ENCODE measurements at regions not wholly inside any gene's neighbourhood (a gene's known extent, or its start where the extent isn't known, plus 50 kb on each side); places are given as distances from the start of the nearest gene placed in this dataset.

DNA sequence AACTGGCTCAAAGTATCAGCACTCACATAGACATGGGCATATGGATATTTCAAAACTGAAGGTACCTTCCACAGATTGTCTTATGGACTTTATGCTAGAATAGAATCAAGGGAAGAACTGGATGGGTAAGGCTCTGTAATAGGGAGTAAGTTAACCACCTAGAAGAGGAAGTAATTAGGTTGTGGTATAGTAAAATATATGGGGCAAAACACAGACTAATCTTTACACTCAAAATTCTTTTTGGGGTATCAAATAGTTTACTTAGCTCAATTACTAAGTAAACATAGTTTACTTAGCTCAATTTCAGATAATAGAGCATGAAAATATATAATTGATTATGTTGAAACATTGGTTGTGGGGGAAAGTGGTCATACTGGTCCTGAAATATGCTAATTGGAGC lies 94.2 kb upstream of the ATXN1 start:
- POLR2A ChIA-PET = no interaction called here
- no peak for DNase-seq (ENCODE audit: low spot score)
- no peaks in the 10 kb centered on the region for H3K4me1 ChIP-seq (ENCODE audit: insufficient read depth, low read length, poor library complexity, severe bottlenecking)
- TF ChIP-seq EZH2phosphoT487 (IDR thresholded peaks at IDR 0.05; ENCODE audit: borderline replicate concordance, low read depth, low read length) = no peak
- TF ChIP-seq, protein P1, sequence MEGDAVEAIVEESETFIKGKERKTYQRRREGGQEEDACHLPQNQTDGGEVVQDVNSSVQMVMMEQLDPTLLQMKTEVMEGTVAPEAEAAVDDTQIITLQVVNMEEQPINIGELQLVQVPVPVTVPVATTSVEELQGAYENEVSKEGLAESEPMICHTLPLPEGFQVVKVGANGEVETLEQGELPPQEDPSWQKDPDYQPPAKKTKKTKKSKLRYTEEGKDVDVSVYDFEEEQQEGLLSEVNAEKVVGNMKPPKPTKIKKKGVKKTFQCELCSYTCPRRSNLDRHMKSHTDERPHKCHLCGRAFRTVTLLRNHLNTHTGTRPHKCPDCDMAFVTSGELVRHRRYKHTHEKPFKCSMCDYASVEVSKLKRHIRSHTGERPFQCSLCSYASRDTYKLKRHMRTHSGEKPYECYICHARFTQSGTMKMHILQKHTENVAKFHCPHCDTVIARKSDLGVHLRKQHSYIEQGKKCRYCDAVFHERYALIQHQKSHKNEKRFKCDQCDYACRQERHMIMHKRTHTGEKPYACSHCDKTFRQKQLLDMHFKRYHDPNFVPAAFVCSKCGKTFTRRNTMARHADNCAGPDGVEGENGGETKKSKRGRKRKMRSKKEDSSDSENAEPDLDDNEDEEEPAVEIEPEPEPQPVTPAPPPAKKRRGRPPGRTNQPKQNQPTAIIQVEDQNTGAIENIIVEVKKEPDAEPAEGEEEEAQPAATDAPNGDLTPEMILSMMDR (conservative IDR thresholded peaks at IDR 0.05; ENCODE audit: low read length) = no peak
- CTCF ChIA-PET (ENCODE audit: unreplicated experiment) = no interaction called here
- H3K79me2 ChIP-seq (ENCODE audit: insufficient read depth, low read depth, low read length) = no peaks in the 10 kb centered on the region
- no peaks in the 10 kb centered on the region for H3K36me3 ChIP-seq (ENCODE audit: insufficient read depth, low read length)
- intact Hi-C loops (cut with micrococcal nuclease; ENCODE audit: unreplicated experiment) = no loop called here
- BruUV-seq (replicated peaks) = no TSS peak
- H3K27ac ChIP-seq (ENCODE audit: low read depth, low read length, poor library complexity, severe bottlenecking) = no peak overlapping the region
- no peak overlapping the region for H3K4me2 ChIP-seq (ENCODE audit: low read length)
- no peaks in the 10 kb centered on the region for H3K9me3 ChIP-seq (ENCODE audit: low read length)
- no peaks in the 10 kb centered on the region for H4K20me1 ChIP-seq (ENCODE audit: insufficient read depth, low read length)
- no peak overlapping the region for H3K4me3 ChIP-seq (ENCODE audit: low read depth, low read length, poor library complexity, severe bottlenecking)
- H3K9me2 ChIP-seq (ENCODE audit: insufficient read depth, low read length) = no peaks in the 10 kb centered on the region
- no peak overlapping the region for H2AFZ ChIP-seq (ENCODE audit: low read length)

DNA sequence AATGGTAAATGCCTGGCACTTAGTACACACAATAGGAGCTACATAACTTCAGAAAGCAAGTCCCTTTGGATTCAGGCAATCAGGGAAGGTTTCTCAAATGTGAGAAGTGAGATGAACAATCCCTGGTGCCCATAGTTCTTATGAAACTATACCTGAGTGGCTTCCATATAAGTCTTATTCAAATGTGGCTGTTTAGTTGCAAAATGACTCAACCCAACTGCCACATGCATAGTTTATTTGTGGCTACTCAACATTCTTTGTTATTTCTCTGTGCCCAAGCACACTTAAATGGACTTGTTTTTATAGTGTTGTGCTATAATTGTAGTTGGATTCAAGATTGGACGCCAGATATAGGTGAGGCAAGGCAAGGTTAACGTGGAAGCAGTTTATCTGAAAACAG lies 93.7 kb upstream of the ATXN1 start:
- H3K9me2 ChIP-seq (ENCODE audit: insufficient read depth, low read length) = no peaks in the 10 kb centered on the region
- no peak overlapping the region for H3K27ac ChIP-seq (ENCODE audit: low read depth, low read length, poor library complexity, severe bottlenecking)
- H3K9me3 ChIP-seq (ENCODE audit: low read length) = no peaks in the 10 kb centered on the region
- TF ChIP-seq, protein P1 (conservative IDR thresholded peaks at IDR 0.05; ENCODE audit: low read length) = no peak
- no peak for TF ChIP-seq EZH2phosphoT487 (IDR thresholded peaks at IDR 0.05; ENCODE audit: borderline replicate concordance, low read depth, low read length)
- no TSS peak for BruUV-seq (replicated peaks)
- H3K4me2 ChIP-seq (ENCODE audit: low read length) = no peak overlapping the region
- H3K4me3 ChIP-seq (ENCODE audit: low read depth, low read length, poor library complexity, severe bottlenecking) = no peak overlapping the region
- ChIA-PET CTCF (ENCODE audit: unreplicated experiment) (no interaction called here), POLR2A (no interaction called here)
- H3K4me1 ChIP-seq (ENCODE audit: insufficient read depth, low read length, poor library complexity, severe bottlenecking) = no peaks in the 10 kb centered on the region
- no peaks in the 10 kb centered on the region for H3K79me2 ChIP-seq (ENCODE audit: insufficient read depth, low read depth, low read length)
- H3K36me3 ChIP-seq (ENCODE audit: insufficient read depth, low read length) = no peaks in the 10 kb centered on the region
- H4K20me1 ChIP-seq (ENCODE audit: insufficient read depth, low read length) = no peaks in the 10 kb centered on the region
- intact Hi-C loops (cut with micrococcal nuclease; ENCODE audit: unreplicated experiment) = no loop called here
- DNase-seq (ENCODE audit: low spot score) = no peak
- H2AFZ ChIP-seq (ENCODE audit: low read length) = no peak overlapping the region

DNA sequence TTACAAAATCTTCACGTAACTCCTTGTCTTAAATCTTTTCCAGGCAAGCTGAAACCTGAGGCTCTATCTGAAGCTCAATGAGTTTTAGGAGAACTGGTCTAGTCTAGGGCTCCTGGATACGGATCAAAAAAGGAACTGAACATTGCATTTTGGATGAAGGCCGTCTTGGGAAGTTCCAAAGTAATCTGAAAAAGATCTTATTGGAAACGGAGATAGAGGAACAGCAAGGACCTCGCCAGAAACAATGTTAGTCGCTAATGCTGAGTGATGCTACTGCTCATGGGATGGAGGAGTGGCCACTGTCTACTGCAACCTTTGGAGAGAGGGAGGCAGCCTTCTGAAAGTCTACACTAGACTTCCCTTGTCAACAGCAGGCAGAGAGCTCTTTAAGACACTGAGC lies 91.4 kb upstream of the ATXN1 start:
- ChIA-PET CTCF (ENCODE audit: unreplicated experiment) (no interaction called here), POLR2A (no interaction called here)
- no peaks in the 10 kb centered on the region for H3K4me1 ChIP-seq (ENCODE audit: insufficient read depth, low read length, poor library complexity, severe bottlenecking)
- DNase-seq (ENCODE audit: low spot score) = no peak
- intact Hi-C loops (cut with micrococcal nuclease; ENCODE audit: unreplicated experiment) = no loop called here
- H4K20me1 ChIP-seq (ENCODE audit: insufficient read depth, low read length) = no peaks in the 10 kb centered on the region
- H3K79me2 ChIP-seq (ENCODE audit: insufficient read depth, low read depth, low read length) = no peaks in the 10 kb centered on the region
- H3K9me2 ChIP-seq (ENCODE audit: insufficient read depth, low read length) = no peaks in the 10 kb centered on the region
- H3K9me3 ChIP-seq (ENCODE audit: low read length) = no peaks in the 10 kb centered on the region
- H2AFZ ChIP-seq (ENCODE audit: low read length) = no peak overlapping the region
- TF ChIP-seq EZH2phosphoT487 (IDR thresholded peaks at IDR 0.05; ENCODE audit: borderline replicate concordance, low read depth, low read length) = no peak
- TF ChIP-seq, protein P1 (conservative IDR thresholded peaks at IDR 0.05; ENCODE audit: low read length) = no peak
- H3K4me3 ChIP-seq (ENCODE audit: low read depth, low read length, poor library complexity, severe bottlenecking) = no peak overlapping the region
- no TSS peak for BruUV-seq (replicated peaks)
- no peaks in the 10 kb centered on the region for H3K36me3 ChIP-seq (ENCODE audit: insufficient read depth, low read length)
- H3K27ac ChIP-seq (ENCODE audit: low read depth, low read length, poor library complexity, severe bottlenecking) = no peak overlapping the region
- H3K4me2 ChIP-seq (ENCODE audit: low read length) = no peak overlapping the region
